Transverse colon (tissue), 4 donors: ENCODE measurements at regions not wholly inside any gene's neighbourhood (a gene's known extent, or its start where the extent isn't known, plus 50 kb on each side); places are given as distances from the start of the nearest gene placed in this dataset.

Source experiments
- CTCF ChIP-seq, 5 experiments: fragments of 200-600 bp in 3 of 5; fragments of 450-650 bp in 2 of 5; sonication (generic) in 3 of 5; IDR thresholded peaks; 1 replicate in 2 of 5; 2 replicates in 3 of 5; pipeline ENCODE4 v1.5.1; 2016 to 2017; ENCODE audit warnings: antibody characterized with exemption in 5 of 5, inconsistent platforms in 3 of 5, mild to moderate bottlenecking in 2 of 5, moderate library complexity in 1 of 5
- POLR2AphosphoS5 ChIP-seq, 3 donors: sonication (generic); formaldehyde crosslinking; IDR thresholded peaks; one replicate each; pipeline ENCODE4 v1.6.1; 2016; ENCODE audit warnings: antibody characterized with exemption in 3 of 3

- no peak for TF ChIP-seq CTCF (IDR thresholded peaks at IDR 0.05)
- no peak for TF ChIP-seq POLR2AphosphoS5 (IDR thresholded peaks at IDR 0.05)
Observed at GRCh38 chr17:15121426-15121825, 143.7 kb downstream of the PMP22 start.
